MV-4-11 (cell line): ENCODE measurements at regions not wholly inside any gene's neighbourhood (a gene's known extent, or its start where the extent isn't known, plus 50 kb on each side); places are given as distances from the start of the nearest gene placed in this dataset.
"Not testable (repeated sequence)": the region's sequence is repeated elsewhere in the genome, so short reads cannot be mapped to it uniquely, and the experiment has no call there.

ENCODE experiments used
- DNase-seq: peaks from one replicate; lab custom pipeline; 2025; lab: John Stamatoyannopoulos, UW

- no peak for DNase-seq
These were observed 178.9 kb upstream of the SPRY1 start for GRCh38 chr4:123217664-123218063.

DNA sequence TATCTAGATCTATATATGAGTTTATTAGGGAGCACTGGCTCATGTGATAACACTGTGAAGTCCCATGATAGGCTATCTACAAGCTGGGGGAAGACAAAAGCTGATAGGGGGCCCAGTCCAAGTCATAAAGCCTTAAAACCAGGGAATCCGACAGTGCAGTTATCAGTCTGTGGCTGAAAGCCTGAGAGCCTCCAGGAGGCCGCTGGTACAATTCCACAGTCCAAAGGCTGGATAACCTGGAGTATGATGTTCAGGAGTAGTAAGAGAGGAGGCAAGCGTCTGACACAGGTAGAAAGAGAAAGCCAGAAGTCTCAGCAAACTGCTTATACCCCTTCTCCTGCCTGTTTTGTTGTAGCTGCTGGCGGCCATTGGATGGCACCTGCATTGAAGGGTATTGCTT lies 177.6 kb upstream of the SPRY1 start:
- no peak for DNase-seq

DNA sequence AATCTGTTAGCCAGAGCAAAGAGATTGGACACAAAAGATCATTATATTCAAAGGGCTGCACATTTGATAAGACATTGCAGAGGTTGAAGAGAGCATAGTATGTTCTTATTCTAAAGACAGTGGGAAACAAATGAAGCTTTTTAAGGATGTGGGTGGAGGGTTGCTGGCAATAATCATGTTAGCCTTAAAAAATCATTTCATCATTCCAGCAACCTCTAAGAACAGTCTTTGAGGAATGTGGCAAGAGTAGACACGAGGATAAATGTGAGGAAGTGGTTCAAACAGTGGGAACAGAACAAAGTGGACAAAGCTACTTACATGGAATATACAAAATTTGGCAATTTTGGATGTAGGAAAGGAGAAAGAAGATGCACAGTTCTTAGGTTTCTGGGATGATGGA lies 167.3 kb upstream of the SPRY1 start:
- no peak for DNase-seq

DNA sequence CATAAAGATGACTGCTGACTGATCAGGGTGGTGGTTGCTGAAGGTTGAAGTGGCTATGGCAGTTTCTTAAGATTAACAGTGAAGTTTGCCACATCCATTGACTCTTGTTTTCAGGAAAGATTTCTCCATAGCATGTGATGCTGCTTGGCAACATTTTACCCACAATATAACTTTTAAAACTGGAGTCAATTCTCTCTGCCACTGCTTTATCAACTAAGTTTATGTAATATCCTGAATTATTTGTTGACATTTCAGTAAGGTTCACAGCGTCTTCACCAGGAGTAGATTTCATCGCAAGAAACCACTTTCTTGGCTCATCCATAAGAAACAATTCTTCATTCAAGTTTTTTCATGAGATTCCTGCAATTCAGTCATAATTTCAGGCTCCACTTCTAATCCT lies 166.5 kb upstream of the SPRY1 start:
- no peak for DNase-seq

- DNase-seq = peak; percentile 80
These were observed 164.2 kb upstream of the SPRY1 start for GRCh38 chr4:123232439-123232838.

DNA sequence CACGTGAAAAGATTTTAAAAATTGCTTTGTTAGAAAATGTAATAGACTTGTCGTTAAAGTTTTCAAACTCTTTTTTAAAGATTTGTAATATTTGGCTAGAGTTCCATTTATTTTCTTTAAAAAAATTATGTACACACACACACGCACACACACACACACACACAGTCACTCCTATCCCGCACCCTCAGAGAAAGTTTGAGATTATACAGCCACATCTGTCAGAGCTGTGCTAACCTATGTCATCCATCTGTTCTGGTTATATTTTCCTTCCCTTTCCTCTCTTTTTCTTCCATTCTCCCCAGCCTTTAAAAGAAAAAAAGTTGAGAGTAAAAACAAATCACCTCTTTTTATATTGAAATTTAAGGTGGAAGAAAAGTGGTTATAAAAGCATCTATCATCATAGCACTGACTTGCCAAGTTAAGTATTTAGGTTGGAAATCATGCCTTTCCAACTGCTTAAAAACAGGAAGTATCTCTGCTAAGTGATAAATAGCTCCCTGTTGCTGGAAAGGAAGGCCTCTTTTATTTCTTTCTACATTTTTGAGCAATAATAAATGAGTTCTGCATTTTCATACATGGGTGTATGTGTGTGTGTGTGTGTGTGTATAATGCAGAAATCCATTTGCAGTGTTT lies 163.3 kb upstream of the SPRY1 start:
- peak; percentile 69 for DNase-seq

DNA sequence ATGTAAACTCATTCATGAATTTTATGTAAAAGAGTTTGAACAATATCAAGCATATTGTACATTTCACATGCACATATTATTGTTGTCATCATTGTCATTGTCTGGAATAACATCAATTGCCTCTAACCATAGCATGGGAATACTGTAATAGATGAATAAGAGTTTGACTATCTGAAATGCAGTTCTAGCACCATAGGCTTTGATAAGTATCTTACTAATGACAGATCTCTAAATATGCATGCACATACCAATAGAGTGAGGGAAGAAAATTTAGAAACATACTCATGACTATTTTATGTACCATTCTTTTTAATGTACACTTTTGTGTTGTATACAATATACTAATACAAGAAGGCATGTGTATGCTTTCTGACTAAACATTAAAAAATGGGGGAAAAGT lies 161.6 kb upstream of the SPRY1 start:
- no peak for DNase-seq

GRCh38 chr4:123235431-123235830 lies 161.2 kb upstream of the SPRY1 start:
- DNase-seq = no peak

- DNase-seq = no peak
These were observed 160.0 kb upstream of the SPRY1 start for GRCh38 chr4:123236606-123237005.

GRCh38 chr4:123240286-123240685 lies 156.3 kb upstream of the SPRY1 start:
- peak; percentile 87 for DNase-seq

DNA sequence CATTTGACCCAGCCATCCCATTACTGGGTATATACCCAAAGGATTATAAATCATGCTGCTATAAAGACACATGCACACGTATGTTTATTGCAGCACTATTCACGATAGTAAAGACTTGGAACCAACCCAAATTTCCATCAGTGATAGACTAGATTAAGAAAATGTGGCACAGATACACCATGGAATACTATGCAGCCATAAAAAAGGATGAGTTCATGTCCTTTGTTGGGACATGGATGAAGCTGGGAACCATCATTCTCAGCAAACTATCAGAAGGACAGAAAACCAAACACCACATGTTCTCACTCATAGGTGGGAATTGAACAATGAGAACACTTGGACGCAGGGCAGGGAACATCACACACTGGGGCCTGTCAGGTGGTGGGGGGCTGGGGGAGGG lies 153.4 kb upstream of the SPRY1 start:
- DNase-seq = not testable (repeated sequence)

DNA sequence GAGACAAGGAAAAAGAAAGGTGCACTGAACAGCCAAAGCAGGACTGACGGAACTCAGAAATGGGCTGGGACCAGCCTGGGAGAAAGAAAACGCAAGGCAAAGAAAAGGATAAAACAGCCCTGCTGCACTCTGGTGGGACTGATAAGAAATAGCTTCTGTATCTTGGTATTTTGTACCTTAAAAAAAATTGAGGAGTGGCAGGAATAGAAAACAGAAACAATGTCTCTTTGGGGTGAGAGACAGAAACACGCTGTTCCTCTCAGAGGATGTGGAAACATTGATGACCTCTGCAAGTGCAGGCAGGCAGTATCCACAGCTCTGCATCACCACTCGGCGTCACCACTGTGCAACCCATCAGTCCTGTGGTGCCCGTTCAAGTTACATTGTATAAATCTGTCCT lies 152.5 kb upstream of the SPRY1 start:
- peak; percentile 20 for DNase-seq

DNA sequence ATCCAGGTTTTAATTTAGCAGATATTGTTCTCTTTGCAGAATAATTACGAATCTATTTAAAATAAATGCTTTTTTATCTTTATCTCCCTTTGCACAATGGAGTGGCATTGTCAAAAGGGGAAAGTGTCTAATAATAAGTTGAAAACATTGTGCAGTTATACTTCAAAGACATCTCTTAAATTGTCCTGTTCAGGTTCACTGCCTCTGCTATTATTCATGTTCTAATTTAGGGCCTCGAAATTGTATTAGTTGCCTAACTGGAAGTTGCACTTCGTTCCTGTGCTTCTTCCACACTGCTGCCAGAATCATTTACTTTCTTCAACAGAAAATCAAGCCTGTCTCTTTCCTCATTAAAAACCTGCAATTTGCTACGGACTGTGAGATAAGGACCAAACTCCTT lies 150.5 kb upstream of the SPRY1 start:
- no peak for DNase-seq

- DNase-seq = no peak
These were observed 148.4 kb upstream of the SPRY1 start for GRCh38 chr4:123248085-123248659.

GRCh38 chr4:123249821-123250220 lies 146.8 kb upstream of the SPRY1 start:
- DNase-seq = no peak

GRCh38 chr4:123250843-123251242 lies 145.8 kb upstream of the SPRY1 start:
- no peak for DNase-seq

DNA sequence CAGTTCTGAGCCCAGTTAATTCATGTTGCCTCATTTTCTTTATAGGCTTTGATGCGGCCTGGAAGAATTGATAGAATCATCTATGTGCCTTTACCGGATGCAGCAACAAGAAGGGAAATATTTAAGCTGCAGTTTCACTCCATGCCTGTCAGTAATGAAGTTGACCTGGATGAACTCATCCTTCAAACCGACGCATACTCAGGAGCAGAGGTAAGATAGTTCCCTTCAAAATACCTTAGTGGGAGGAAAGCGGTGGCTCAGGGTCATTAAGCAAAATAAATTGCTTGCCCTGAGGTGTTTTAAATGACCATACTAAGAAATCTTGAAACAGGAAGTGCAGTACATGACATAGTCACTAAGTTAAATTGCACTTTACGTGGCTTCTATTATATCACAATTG lies 140.6 kb upstream of the SPRY1 start:
- DNase-seq = no peak

- DNase-seq = no peak
These were observed 139.7 kb upstream of the SPRY1 start for GRCh38 chr4:123256901-123257300.

GRCh38 chr4:123257591-123257990 lies 139.0 kb upstream of the SPRY1 start:
- DNase-seq = no peak

GRCh38 chr4:123259676-123260646 lies 136.6 kb upstream of the SPRY1 start:
- DNase-seq = no peak

DNA sequence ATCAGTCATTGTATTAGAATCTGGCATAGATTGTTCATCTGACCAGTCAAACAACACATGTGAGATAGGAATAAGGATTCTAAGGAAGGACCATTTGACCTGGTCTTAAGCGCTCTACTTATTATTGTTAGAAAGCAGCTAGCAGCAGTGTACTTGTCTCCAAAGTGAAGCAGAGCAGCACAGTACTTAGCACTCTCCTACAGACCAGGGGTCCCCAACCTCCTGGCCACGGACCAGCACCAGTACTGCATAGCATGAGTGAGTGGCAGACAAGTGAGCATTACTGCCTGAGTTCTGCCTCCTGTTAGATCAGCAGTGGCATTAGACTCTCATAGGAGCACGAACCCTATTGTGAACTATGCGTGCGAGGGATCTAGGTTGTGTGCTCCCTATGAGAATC lies 135.9 kb upstream of the SPRY1 start:
- DNase-seq = no peak

- no peak for DNase-seq
These were observed 134.5 kb upstream of the SPRY1 start for GRCh38 chr4:123262080-123262479.

DNA sequence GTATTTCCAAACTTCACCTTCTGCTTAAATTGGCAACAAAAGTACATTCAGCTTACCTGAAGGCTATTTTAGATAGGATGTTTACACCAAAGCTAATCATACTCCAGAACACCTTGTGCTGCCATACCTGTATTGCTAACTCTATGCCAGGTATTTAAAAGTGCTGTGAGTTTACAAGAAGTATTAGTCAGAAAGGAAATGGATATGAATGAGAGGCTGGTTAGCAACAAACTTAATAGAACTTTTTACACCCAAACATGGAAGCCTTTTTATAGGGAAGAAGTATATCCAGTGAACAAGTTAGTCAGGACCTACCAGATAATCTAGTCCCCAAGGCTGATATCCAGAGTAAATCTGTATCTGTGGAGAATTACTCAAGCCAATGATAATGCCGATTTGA lies 131.2 kb upstream of the SPRY1 start:
- DNase-seq = no peak
